ENCODE measurements at regions not wholly inside any gene's neighbourhood (a gene's known extent, or its start where the extent isn't known, plus 50 kb on each side); places are given as distances from the start of the nearest gene placed in this dataset.

DNA sequence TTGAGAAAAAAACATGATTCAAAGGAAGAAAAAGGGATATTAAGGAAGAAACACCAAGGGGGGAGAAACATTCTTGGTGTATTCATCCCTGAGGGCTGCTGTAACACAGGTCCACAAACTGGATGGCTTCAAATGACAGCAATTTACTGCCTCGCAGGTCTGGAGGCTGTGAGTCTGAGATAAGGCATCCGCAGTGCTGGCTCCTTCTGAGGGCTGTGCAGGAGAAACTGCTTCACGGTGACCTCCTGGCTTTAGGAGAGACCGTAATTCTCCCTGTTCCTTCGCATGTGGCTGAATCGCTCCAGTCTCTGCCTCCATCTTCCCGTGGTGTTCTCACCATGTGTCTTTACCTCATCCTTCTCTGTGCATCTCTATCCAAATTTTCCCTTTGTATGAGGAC is 490.7 kb downstream of the EIPR1 start:
- no peak overlapping the region for H3K27ac ChIP-seq
- DNase-seq (no peak), ATAC-seq (ENCODE audit: low FRiP score in 2 of 2) (no peak)
- no peak overlapping the region for H3K4me3 ChIP-seq
- no peaks in the 10 kb centered on the region for H3K4me1 ChIP-seq
- TF ChIP-seq EP300 (IDR thresholded peaks at IDR 0.05) (no peak), POLR2A (IDR thresholded peaks at IDR 0.05) (no peak), POLR2AphosphoS5 (IDR thresholded peaks at IDR 0.05) (no peak)
- TF ChIP-seq, protein P1, sequence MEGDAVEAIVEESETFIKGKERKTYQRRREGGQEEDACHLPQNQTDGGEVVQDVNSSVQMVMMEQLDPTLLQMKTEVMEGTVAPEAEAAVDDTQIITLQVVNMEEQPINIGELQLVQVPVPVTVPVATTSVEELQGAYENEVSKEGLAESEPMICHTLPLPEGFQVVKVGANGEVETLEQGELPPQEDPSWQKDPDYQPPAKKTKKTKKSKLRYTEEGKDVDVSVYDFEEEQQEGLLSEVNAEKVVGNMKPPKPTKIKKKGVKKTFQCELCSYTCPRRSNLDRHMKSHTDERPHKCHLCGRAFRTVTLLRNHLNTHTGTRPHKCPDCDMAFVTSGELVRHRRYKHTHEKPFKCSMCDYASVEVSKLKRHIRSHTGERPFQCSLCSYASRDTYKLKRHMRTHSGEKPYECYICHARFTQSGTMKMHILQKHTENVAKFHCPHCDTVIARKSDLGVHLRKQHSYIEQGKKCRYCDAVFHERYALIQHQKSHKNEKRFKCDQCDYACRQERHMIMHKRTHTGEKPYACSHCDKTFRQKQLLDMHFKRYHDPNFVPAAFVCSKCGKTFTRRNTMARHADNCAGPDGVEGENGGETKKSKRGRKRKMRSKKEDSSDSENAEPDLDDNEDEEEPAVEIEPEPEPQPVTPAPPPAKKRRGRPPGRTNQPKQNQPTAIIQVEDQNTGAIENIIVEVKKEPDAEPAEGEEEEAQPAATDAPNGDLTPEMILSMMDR (IDR thresholded peaks at IDR 0.05), result no peak
- peaks cover 0 to 5% (median 0%) of the 10 kb centered on the region in 4 donors for H3K9me3 ChIP-seq
- no peaks in the 10 kb centered on the region for H3K36me3 ChIP-seq
- H3K27me3 ChIP-seq, result no peaks in the 10 kb centered on the region
- 59 to 64% methylated on average over 7 of the region's 7 CpGs for WGBS, 2 donors

DNA sequence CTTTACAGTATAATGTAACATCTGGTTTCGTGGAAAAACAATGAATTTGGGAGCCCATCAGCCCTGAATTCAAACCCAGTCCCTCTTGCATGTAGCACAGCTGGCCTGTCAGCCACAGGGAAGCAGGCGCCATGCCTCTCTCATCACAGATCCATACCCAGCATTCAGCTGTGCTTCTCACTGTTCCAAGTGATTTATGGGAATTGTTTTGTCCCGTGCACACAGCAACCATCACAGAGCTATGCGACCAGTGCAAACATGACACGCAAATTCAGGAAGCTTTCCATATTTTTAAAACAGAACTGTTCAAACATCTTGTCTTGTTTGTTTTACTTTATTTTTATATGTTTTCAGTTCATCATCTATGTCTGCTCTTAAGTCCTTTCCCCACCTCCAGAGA is 496.1 kb downstream of the EIPR1 start:
- Histone ChIP-seq H3K36me3 (no peaks in the 10 kb centered on the region), H3K4me1 (no peaks in the 10 kb centered on the region), H3K27me3 (no peaks in the 10 kb centered on the region), H3K4me3 (no peak overlapping the region), H3K27ac (no peak overlapping the region), H3K9me3 (peaks cover 0 to 5% (median 0%) of the 10 kb centered on the region in 4 donors)
- TF ChIP-seq, protein P1 (IDR thresholded peaks at IDR 0.05), result no peak
- TF ChIP-seq POLR2AphosphoS5 (IDR thresholded peaks at IDR 0.05), result no peak
- TF ChIP-seq EP300 (IDR thresholded peaks at IDR 0.05), result no peak
- TF ChIP-seq POLR2A (IDR thresholded peaks at IDR 0.05), result no peak
- 63 to 76% methylated on average over 5 of the region's 5 CpGs for WGBS, 2 donors
- ATAC-seq (ENCODE audit: low FRiP score in 2 of 2), result no peak
- DNase-seq, result no peak

DNA sequence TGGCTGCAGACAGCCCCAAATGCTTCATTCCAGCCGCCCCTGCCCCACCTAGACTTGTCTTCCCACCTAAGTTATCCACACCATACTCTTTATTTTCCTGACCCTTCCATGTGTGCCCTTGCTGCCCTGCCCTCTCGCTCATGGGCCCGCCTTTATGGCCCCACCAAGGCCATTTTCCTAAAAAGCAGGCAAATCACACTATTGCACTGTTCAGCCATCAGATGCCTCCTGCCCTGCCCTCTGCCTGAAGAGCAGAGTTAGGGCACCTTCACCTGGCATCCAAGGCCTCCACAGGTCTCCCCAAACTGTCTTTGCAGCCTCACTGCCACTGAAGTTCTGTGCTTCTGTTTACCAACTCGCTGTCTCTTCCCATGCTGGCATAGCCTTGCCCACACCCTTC is 496.7 kb downstream of the EIPR1 start:
- 90 to 92% methylated on average over 4 of the region's 4 CpGs for WGBS, 2 donors
- Histone ChIP-seq H3K27me3 (no peaks in the 10 kb centered on the region), H3K4me1 (no peaks in the 10 kb centered on the region), H3K4me3 (no peak overlapping the region), H3K36me3 (no peaks in the 10 kb centered on the region), H3K27ac (no peak overlapping the region), H3K9me3 (peaks cover 0 to 5% (median 0%) of the 10 kb centered on the region in 4 donors)
- ATAC-seq (ENCODE audit: low FRiP score in 2 of 2), result no peak
- DNase-seq, result no peak
- TF ChIP-seq POLR2A (IDR thresholded peaks at IDR 0.05) (no peak), POLR2AphosphoS5 (IDR thresholded peaks at IDR 0.05) (no peak), EP300 (IDR thresholded peaks at IDR 0.05) (no peak)
- TF ChIP-seq, protein P1 (IDR thresholded peaks at IDR 0.05), result no peak

DNA sequence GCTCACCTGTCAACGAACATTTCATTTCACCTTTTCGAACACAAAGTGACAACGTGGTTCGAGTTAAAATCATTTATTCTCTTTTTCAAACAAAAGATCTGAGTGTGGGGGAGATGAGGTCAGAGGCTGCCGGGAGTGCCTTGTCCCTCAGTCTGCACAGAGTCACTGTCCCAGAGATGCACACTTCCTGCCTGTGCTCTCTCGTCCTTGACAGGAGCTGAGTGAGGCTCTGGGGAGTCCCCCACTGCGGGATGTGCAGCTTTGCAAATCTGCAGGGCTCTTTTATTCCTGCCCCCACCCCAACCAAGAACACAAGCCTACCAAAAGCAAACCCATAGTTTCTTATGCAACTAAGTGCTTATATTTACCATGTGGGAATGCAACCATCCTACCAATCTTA is 497.8 kb downstream of the EIPR1 start:
- Histone ChIP-seq H3K27ac (no peak overlapping the region), H3K4me3 (no peak overlapping the region), H3K27me3 (no peaks in the 10 kb centered on the region), H3K4me1 (no peaks in the 10 kb centered on the region), H3K36me3 (no peaks in the 10 kb centered on the region), H3K9me3 (peaks cover 0 to 5% (median 0%) of the 10 kb centered on the region in 4 donors)
- TF ChIP-seq POLR2AphosphoS5 (IDR thresholded peaks at IDR 0.05) (no peak), EP300 (IDR thresholded peaks at IDR 0.05) (no peak), POLR2A (IDR thresholded peaks at IDR 0.05) (no peak)
- TF ChIP-seq, protein P1 (IDR thresholded peaks at IDR 0.05), result no peak
- DNase-seq (no peak), ATAC-seq (ENCODE audit: low FRiP score in 2 of 2) (no peak)
- 49 to 69% methylated on average over 7 of the region's 7 CpGs for WGBS, 2 donors

DNA sequence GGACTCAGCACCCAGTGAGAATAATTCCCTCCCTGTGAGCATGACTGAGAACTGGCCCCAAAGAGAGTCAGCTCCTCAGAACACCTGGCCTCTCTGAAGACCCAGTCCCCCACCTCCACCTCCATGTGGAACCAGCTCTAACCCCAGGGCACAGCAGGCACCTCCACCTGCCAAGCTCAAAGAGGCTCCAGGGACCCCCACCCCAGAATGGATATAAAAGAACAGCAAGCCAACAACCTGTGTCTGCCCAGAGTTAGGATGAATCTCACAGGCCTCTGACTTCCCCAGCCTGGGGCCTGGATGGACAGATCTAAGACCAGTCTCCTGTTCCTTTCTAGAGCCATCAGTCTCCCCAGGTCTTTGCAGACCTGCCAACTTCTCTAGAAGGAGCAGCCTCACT is 498.5 kb downstream of the EIPR1 start:
- Histone ChIP-seq H3K27me3 (no peaks in the 10 kb centered on the region), H3K36me3 (no peaks in the 10 kb centered on the region), H3K9me3 (peaks cover 0 to 5% (median 0%) of the 10 kb centered on the region in 4 donors), H3K4me3 (no peak overlapping the region), H3K27ac (no peak overlapping the region), H3K4me1 (no peaks in the 10 kb centered on the region)
- no peak for ATAC-seq (ENCODE audit: low FRiP score in 2 of 2)
- TF ChIP-seq, protein P1 (IDR thresholded peaks at IDR 0.05), result no peak
- no peak for TF ChIP-seq EP300 (IDR thresholded peaks at IDR 0.05)
- TF ChIP-seq POLR2A (IDR thresholded peaks at IDR 0.05), result no peak
- no peak for TF ChIP-seq POLR2AphosphoS5 (IDR thresholded peaks at IDR 0.05)
- no peak for DNase-seq
